H9 (cell line): ENCODE measurements at regions not wholly inside any gene's neighbourhood (a gene's known extent, or its start where the extent isn't known, plus 50 kb on each side); places are given as distances from the start of the nearest gene placed in this dataset.

Experiments
- DNase-seq: peaks from one replicate; pipeline ENCODE4 v3.0.0-alpha.2; 2017
- H2AFZ ChIP-seq: one replicate; pipeline ENCODE4 v1.6.1; 2013; ENCODE audit warnings: mild to moderate bottlenecking, low read length, control low read depth, moderate library complexity
- H2AK5ac ChIP-seq: 2 replicates; pipeline ENCODE4 v1.6.1; 2013; ENCODE audit warnings: low read length, control low read depth, mixed read lengths; ENCODE audit not compliant: insufficient read length
- H2BK120ac ChIP-seq: one replicate; pipeline ENCODE4 v1.6.1; 2013; ENCODE audit warnings: low read depth, mild to moderate bottlenecking, low read length, control low read depth, inconsistent platforms; ENCODE audit not compliant: poor library complexity, severe bottlenecking
- H2BK12ac ChIP-seq: 2 replicates; pipeline ENCODE4 v1.6.1; 2013; ENCODE audit warnings: low read length, control low read depth, mixed read lengths, low read depth; ENCODE audit not compliant: insufficient read length
- H2BK15ac ChIP-seq: 2 replicates; pipeline ENCODE4 v1.6.1; 2013; ENCODE audit warnings: low read depth, low read length, control low read depth
- H2BK20ac ChIP-seq: one replicate; pipeline ENCODE4 v1.6.1; 2013; ENCODE audit warnings: low read depth, mild to moderate bottlenecking, low read length, control low read depth, inconsistent platforms; ENCODE audit not compliant: poor library complexity, severe bottlenecking
- H2BK5ac ChIP-seq: 2 replicates; pipeline ENCODE4 v1.6.1; 2013; ENCODE audit warnings: low read length, control low read depth, mixed read lengths; ENCODE audit not compliant: insufficient read length
- H3K14ac ChIP-seq: 2 replicates; pipeline ENCODE4 v1.6.1; 2013; ENCODE audit warnings: low read length, control low read depth; ENCODE audit not compliant: insufficient read depth
- H3K18ac ChIP-seq: 2 replicates; pipeline ENCODE4 v1.6.1; 2013; ENCODE audit warnings: low read depth, mild to moderate bottlenecking, mixed read lengths, low read length, control low read depth; ENCODE audit not compliant: insufficient read length
- H3K23ac ChIP-seq: 2 replicates; pipeline ENCODE4 v1.6.1; 2013; ENCODE audit warnings: low read length, control low read depth, mixed read lengths, low read depth; ENCODE audit not compliant: insufficient read length
- H3K23me2 ChIP-seq: 2 replicates; pipeline ENCODE4 v1.6.1; 2013; ENCODE audit warnings: low read depth, mild to moderate bottlenecking, mixed read lengths, low read length, control low read depth; ENCODE audit not compliant: insufficient read length, poor library complexity, severe bottlenecking
- H3K27ac ChIP-seq: 2 replicates; pipeline ENCODE4 v1.5.1; 2013; ENCODE audit warnings: low read length, control low read depth, mixed read lengths, low read depth; ENCODE audit not compliant: insufficient read length
- H3K27me3 ChIP-seq: 2 replicates; pipeline ENCODE4 v1.6.1; 2013; ENCODE audit warnings: low read length, control low read depth, inconsistent platforms; ENCODE audit not compliant: insufficient read depth
- H3K4ac ChIP-seq: 2 replicates; pipeline ENCODE4 v1.6.1; 2013; ENCODE audit warnings: low read depth, mild to moderate bottlenecking, control low read depth, inconsistent platforms, low read length, moderate library complexity
- H3K4me1 ChIP-seq: 2 replicates; pipeline ENCODE4 v1.6.1; 2013; ENCODE audit warnings: low read length, control low read depth, inconsistent platforms; ENCODE audit not compliant: insufficient read depth
- H3K4me2 ChIP-seq: 2 replicates; pipeline ENCODE4 v1.6.1; 2013; ENCODE audit warnings: low read length, control low read depth, mixed read lengths; ENCODE audit not compliant: insufficient read length, insufficient read depth
- H3K56ac ChIP-seq: 2 replicates; pipeline ENCODE4 v1.6.1; 2013; ENCODE audit warnings: low read depth, mild to moderate bottlenecking, mixed read lengths, low read length, control low read depth; ENCODE audit not compliant: insufficient read length
- H3K79me1 ChIP-seq: 2 replicates; pipeline ENCODE4 v1.6.1; 2013; ENCODE audit warnings: low read depth, mild to moderate bottlenecking, moderate library complexity, low read length, control low read depth, inconsistent platforms; ENCODE audit not compliant: insufficient read depth, poor library complexity, severe bottlenecking
- H3K79me2 ChIP-seq: 2 replicates; pipeline ENCODE4 v1.6.1; 2013; ENCODE audit warnings: low read length, control low read depth, inconsistent platforms; ENCODE audit not compliant: insufficient read depth
- H3K9ac ChIP-seq: 2 replicates; pipeline ENCODE4 v1.6.1; 2013; ENCODE audit warnings: low read length, control low read depth, mixed read lengths; ENCODE audit not compliant: insufficient read length; ENCODE audit errors: extremely low read depth
- H3K9me3 ChIP-seq: one replicate; pipeline ENCODE4 v1.6.1; 2013; ENCODE audit warnings: low read depth, low read length, inconsistent platforms; ENCODE audit not compliant: control insufficient read depth
- H3T11ph ChIP-seq: one replicate; pipeline ENCODE4 v1.6.1; 2013; ENCODE audit warnings: mild to moderate bottlenecking, low read length, control low read depth, inconsistent platforms
- H4K20me1 ChIP-seq: one replicate; pipeline ENCODE4 v1.6.1; 2013; ENCODE audit not compliant: control insufficient read depth, insufficient read length, insufficient read depth
- H4K5ac ChIP-seq: 2 replicates; pipeline ENCODE4 v1.6.1; 2013; ENCODE audit warnings: low read depth, mild to moderate bottlenecking, mixed read lengths, low read length, control low read depth; ENCODE audit not compliant: insufficient read length
- H4K8ac ChIP-seq: replicated peaks from 2 replicates; pipeline ENCODE4 v1.6.1; 2013; ENCODE audit warnings: low read length, control low read depth, mixed read lengths, low read depth; ENCODE audit not compliant: insufficient read length
- H4K91ac ChIP-seq: 2 replicates; pipeline ENCODE4 v1.6.1; 2013; ENCODE audit warnings: low read depth, mild to moderate bottlenecking, moderate library complexity, mixed read lengths, low read length, control low read depth; ENCODE audit not compliant: insufficient read length
- H3K27ac Mint-ChIP-seq, 3 experiments: 2 replicates in 2 of 3; 3 replicates in 1 of 3; pipeline ENCODE4 v1.8.0; 2020 to 2021; ENCODE audit warnings: mixed read lengths in 3 of 3, mild to moderate bottlenecking in 1 of 3, moderate library complexity in 1 of 3
- H3K27me3 Mint-ChIP-seq: 2 replicates; pipeline ENCODE4 v1.8.0; 2021; ENCODE audit warnings: low read depth, mild to moderate bottlenecking, moderate library complexity, mixed read lengths
- H3K36me3 Mint-ChIP-seq, 3 experiments: 2 replicates in 2 of 3; 3 replicates in 1 of 3; pipeline ENCODE4 v1.8.0; 2020 to 2021; ENCODE audit warnings: low read depth in 3 of 3, mixed read lengths in 3 of 3; ENCODE audit not compliant: insufficient read depth in 1 of 3
- H3K4me1 Mint-ChIP-seq, 2 experiments: 2 replicates each; pipeline ENCODE4 v1.8.0; 2020; ENCODE audit warnings: mixed read lengths in 2 of 2
- H3K4me3 Mint-ChIP-seq, 2 experiments: 2 replicates in 1 of 2; 3 replicates in 1 of 2; pipeline ENCODE4 v1.8.0; 2020 to 2021; ENCODE audit warnings: mild to moderate bottlenecking in 2 of 2, mixed read lengths in 2 of 2, moderate library complexity in 1 of 2
- H3K9me3 Mint-ChIP-seq, 2 experiments: 2 replicates in 1 of 2; 3 replicates in 1 of 2; pipeline ENCODE4 v1.8.0; 2020; ENCODE audit warnings: mild to moderate bottlenecking in 2 of 2, mixed read lengths in 2 of 2, moderate library complexity in 1 of 2
- WGBS: extraction: QIAGEN DNeasy Blood & Tissue Kit; methylation state at CpG from one replicate; pipeline ENCODE4 v1.1.7; 2013; ENCODE audit warnings: missing lambda C conversion rate, low lambda C conversion rate, mixed read lengths; ENCODE audit not compliant: insufficient read length; ENCODE audit errors: extremely low coverage; 5-methylcytosine and 5-hydroxymethylcytosine counted together
- TF ChIP-seq, protein P1 (sequence below): fragments of 200-600 bp; sonication (generic); conservative IDR thresholded peaks from 3 replicates; pipeline ENCODE4 v1.8.0; 2021; ENCODE audit warnings: antibody characterized with exemption, mild to moderate bottlenecking

DNA sequence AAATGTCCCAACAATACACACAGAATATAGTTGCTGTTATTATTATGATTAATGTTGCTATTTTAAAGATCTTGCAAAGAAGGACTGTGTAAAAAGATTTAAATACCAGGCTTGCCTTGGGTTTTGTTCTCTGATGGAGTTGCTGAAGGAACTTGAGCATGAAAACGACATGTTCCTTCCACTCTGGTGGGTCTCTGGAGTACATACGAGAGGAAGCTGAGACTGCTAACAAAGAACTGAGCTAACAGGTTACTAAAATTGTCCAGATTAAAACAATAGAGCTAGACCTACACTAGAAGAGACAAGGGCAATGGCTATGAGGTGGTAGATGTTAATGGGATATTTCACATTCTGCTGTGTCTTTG, 612.2 kb downstream of the TSN start:
- no peak overlapping the region for H2BK120ac ChIP-seq
- no peaks in the 10 kb centered on the region for H3K4me1 ChIP-seq
- H3K14ac ChIP-seq = no peak overlapping the region
- no peak overlapping the region for H3T11ph ChIP-seq
- H3K79me2 ChIP-seq = no peaks in the 10 kb centered on the region
- no peak overlapping the region for H2BK5ac ChIP-seq
- H2AFZ ChIP-seq = no peak overlapping the region
- H3K4ac ChIP-seq = no peak overlapping the region
- no peak overlapping the region for H4K91ac ChIP-seq
- H3K23me2 ChIP-seq = no peaks in the 10 kb centered on the region
- Mint-ChIP-seq H3K4me3 (no peak overlapping the region), H3K36me3 (peaks cover 0 to 5% (median 3%) of the 10 kb centered on the region in 3 experiments; a peak in 1 of 7 replicates), H3K4me1 (peaks cover 0 to 3% of the 10 kb centered on the region in 2 experiments; a peak in 1 of 4 replicates), H3K9me3 (peaks cover 0 to 2% of the 10 kb centered on the region in 2 experiments; a peak in 4 of 5 replicates), H3K27me3 (no peaks in the 10 kb centered on the region), H3K27ac (no peak overlapping the region)
- no peak overlapping the region for H4K8ac ChIP-seq
- DNase-seq = no peak
- H2BK12ac ChIP-seq = no peak overlapping the region
- no peak overlapping the region for H3K18ac ChIP-seq
- no peaks in the 10 kb centered on the region for H3K9me3 ChIP-seq
- H4K5ac ChIP-seq = no peak overlapping the region
- no peak overlapping the region for H3K27ac ChIP-seq
- WGBS = no CpG with 5 or more reads among the region's 2 CpGs
- no peak overlapping the region for H2BK15ac ChIP-seq
- TF ChIP-seq, protein P1, sequence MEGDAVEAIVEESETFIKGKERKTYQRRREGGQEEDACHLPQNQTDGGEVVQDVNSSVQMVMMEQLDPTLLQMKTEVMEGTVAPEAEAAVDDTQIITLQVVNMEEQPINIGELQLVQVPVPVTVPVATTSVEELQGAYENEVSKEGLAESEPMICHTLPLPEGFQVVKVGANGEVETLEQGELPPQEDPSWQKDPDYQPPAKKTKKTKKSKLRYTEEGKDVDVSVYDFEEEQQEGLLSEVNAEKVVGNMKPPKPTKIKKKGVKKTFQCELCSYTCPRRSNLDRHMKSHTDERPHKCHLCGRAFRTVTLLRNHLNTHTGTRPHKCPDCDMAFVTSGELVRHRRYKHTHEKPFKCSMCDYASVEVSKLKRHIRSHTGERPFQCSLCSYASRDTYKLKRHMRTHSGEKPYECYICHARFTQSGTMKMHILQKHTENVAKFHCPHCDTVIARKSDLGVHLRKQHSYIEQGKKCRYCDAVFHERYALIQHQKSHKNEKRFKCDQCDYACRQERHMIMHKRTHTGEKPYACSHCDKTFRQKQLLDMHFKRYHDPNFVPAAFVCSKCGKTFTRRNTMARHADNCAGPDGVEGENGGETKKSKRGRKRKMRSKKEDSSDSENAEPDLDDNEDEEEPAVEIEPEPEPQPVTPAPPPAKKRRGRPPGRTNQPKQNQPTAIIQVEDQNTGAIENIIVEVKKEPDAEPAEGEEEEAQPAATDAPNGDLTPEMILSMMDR = no peak
- H3K9ac ChIP-seq = no peak overlapping the region
- H3K79me1 ChIP-seq = no peaks in the 10 kb centered on the region
- H3K27me3 ChIP-seq = no peaks in the 10 kb centered on the region
- no peak overlapping the region for H3K23ac ChIP-seq
- H2AK5ac ChIP-seq = no peak overlapping the region
- H3K56ac ChIP-seq = no peak overlapping the region
- H4K20me1 ChIP-seq = no peaks in the 10 kb centered on the region
- no peak overlapping the region for H2BK20ac ChIP-seq
- no peak overlapping the region for H3K4me2 ChIP-seq
